IMR-90 (cell line): ENCODE measurements at regions not wholly inside any gene's neighbourhood (a gene's known extent, or its start where the extent isn't known, plus 50 kb on each side); places are given as distances from the start of the nearest gene placed in this dataset.

Experiments used
- BHLHE40 ChIP-seq: fragments of 150-350 bp; IDR thresholded peaks from 2 replicates; pipeline ENCODE4 v1.6.1; 2016; ENCODE audit warnings: mild to moderate bottlenecking, low read depth, low read length
- CEBPB ChIP-seq: IDR thresholded peaks from 2 replicates; pipeline ENCODE4 v1.6.1; 2012; ENCODE audit warnings: low read depth, low read length, improper control_type of control experiment
- CHD1 ChIP-seq: IDR thresholded peaks from 2 replicates; pipeline ENCODE4 v1.6.1; 2012; ENCODE audit warnings: low read depth, low read length, improper control_type of control experiment
- FOS ChIP-seq: fragments of 150-350 bp; IDR thresholded peaks from 2 replicates; pipeline ENCODE4 v1.6.1; 2016; ENCODE audit warnings: low read depth, low read length
- MAFK ChIP-seq: IDR thresholded peaks from 2 replicates; pipeline ENCODE4 v1.6.1; 2012; ENCODE audit warnings: low read depth, low read length, improper control_type of control experiment
- MXI1 ChIP-seq: IDR thresholded peaks from 2 replicates; pipeline ENCODE4 v1.6.1; 2012; ENCODE audit warnings: low read depth, mild to moderate bottlenecking, low read length, moderate library complexity, borderline replicate concordance
- NFE2L2 ChIP-seq: fragments of 150-350 bp; IDR thresholded peaks from 2 replicates; pipeline ENCODE4 v1.6.1; 2016; ENCODE audit warnings: low read depth, mild to moderate bottlenecking, low read length
- POLR2A ChIP-seq: IDR thresholded peaks from 2 replicates; pipeline ENCODE4 v1.6.1; 2012; ENCODE audit warnings: mild to moderate bottlenecking, low read depth, low read length
- RCOR1 ChIP-seq: IDR thresholded peaks from 2 replicates; pipeline ENCODE4 v1.6.1; 2012; ENCODE audit warnings: mild to moderate bottlenecking, low read length, improper control_type of control experiment; ENCODE audit not compliant: insufficient replicate concordance
- RFX5 ChIP-seq: IDR thresholded peaks from 2 replicates; pipeline ENCODE4 v1.8.0; 2012; ENCODE audit warnings: low read depth, mild to moderate bottlenecking, low read length, moderate library complexity
- TF ChIP-seq, protein P1 (sequence below): conservative IDR thresholded peaks from 2 replicates; pipeline ENCODE4 v1.5.1; 2012; ENCODE audit warnings: mild to moderate bottlenecking, low read depth, low read length, improper control_type of control experiment
- TF ChIP-seq, protein P2 (sequence below): fragments of 150-350 bp; IDR thresholded peaks from 2 replicates; pipeline ENCODE4 v1.6.1; 2017; ENCODE audit warnings: mild to moderate bottlenecking, antibody characterized with exemption, low read length, low read depth
- TF ChIP-seq, protein P3 (sequence below): fragments of 150-350 bp; IDR thresholded peaks from 2 replicates; pipeline ENCODE4 v1.6.1; 2016; ENCODE audit warnings: low read depth, mild to moderate bottlenecking, low read length, moderate library complexity, borderline replicate concordance

DNA sequence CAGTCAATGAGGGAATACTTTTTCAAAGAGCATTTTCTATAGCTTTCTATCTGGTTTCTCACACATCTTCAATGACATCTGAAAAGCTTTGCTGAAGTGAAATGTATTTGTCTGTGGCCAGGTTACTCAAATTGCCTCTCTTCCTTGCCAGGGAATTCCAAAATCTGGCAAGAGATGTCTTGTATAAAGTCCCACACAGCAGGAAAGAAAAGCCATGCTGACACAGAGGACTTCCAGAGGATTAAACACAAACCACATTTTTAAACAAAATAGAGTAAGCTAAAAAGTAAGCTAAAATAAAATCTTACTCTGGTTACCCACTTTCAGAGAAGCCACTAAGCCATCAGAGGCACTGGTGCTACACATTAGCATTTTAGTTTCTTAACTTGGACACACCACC, 93.1 kb upstream of the BCAR3 start:
- TF ChIP-seq, protein P1, sequence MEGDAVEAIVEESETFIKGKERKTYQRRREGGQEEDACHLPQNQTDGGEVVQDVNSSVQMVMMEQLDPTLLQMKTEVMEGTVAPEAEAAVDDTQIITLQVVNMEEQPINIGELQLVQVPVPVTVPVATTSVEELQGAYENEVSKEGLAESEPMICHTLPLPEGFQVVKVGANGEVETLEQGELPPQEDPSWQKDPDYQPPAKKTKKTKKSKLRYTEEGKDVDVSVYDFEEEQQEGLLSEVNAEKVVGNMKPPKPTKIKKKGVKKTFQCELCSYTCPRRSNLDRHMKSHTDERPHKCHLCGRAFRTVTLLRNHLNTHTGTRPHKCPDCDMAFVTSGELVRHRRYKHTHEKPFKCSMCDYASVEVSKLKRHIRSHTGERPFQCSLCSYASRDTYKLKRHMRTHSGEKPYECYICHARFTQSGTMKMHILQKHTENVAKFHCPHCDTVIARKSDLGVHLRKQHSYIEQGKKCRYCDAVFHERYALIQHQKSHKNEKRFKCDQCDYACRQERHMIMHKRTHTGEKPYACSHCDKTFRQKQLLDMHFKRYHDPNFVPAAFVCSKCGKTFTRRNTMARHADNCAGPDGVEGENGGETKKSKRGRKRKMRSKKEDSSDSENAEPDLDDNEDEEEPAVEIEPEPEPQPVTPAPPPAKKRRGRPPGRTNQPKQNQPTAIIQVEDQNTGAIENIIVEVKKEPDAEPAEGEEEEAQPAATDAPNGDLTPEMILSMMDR, result no peak
- TF ChIP-seq NFE2L2 (no peak), POLR2A (no peak), FOS (no peak), RFX5 (no peak), RCOR1 (no peak), MXI1 (no peak), BHLHE40 (no peak), CEBPB (no peak), CHD1 (no peak), MAFK (no peak)
- TF ChIP-seq, protein P2, sequence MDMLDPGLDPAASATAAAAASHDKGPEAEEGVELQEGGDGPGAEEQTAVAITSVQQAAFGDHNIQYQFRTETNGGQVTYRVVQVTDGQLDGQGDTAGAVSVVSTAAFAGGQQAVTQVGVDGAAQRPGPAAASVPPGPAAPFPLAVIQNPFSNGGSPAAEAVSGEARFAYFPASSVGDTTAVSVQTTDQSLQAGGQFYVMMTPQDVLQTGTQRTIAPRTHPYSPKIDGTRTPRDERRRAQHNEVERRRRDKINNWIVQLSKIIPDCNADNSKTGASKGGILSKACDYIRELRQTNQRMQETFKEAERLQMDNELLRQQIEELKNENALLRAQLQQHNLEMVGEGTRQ, result no peak
- TF ChIP-seq, protein P3, sequence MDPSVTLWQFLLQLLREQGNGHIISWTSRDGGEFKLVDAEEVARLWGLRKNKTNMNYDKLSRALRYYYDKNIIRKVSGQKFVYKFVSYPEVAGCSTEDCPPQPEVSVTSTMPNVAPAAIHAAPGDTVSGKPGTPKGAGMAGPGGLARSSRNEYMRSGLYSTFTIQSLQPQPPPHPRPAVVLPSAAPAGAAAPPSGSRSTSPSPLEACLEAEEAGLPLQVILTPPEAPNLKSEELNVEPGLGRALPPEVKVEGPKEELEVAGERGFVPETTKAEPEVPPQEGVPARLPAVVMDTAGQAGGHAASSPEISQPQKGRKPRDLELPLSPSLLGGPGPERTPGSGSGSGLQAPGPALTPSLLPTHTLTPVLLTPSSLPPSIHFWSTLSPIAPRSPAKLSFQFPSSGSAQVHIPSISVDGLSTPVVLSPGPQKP, result no peak
